Body of pancreas (tissue), 4 donors: ENCODE measurements at regions not wholly inside any gene's neighbourhood (a gene's known extent, or its start where the extent isn't known, plus 50 kb on each side); places are given as distances from the start of the nearest gene placed in this dataset.

Source experiments
- POLR2A ChIP-seq, 3 donors: fragments of 450-650 bp; IDR thresholded peaks; one replicate each; pipeline ENCODE4 v1.6.1; 2016; ENCODE audit warnings: antibody characterized with exemption in 3 of 3, mild to moderate bottlenecking in 2 of 3
- TF ChIP-seq, protein P1 (sequence below), 7 experiments: fragments of 450-650 bp in 4 of 7; fragments of 200-600 bp in 3 of 7; sonication (generic) in 3 of 7; IDR thresholded peaks; one replicate each; pipeline ENCODE4 v1.5.1; 2016 to 2019; ENCODE audit warnings: antibody characterized with exemption in 7 of 7

DNA sequence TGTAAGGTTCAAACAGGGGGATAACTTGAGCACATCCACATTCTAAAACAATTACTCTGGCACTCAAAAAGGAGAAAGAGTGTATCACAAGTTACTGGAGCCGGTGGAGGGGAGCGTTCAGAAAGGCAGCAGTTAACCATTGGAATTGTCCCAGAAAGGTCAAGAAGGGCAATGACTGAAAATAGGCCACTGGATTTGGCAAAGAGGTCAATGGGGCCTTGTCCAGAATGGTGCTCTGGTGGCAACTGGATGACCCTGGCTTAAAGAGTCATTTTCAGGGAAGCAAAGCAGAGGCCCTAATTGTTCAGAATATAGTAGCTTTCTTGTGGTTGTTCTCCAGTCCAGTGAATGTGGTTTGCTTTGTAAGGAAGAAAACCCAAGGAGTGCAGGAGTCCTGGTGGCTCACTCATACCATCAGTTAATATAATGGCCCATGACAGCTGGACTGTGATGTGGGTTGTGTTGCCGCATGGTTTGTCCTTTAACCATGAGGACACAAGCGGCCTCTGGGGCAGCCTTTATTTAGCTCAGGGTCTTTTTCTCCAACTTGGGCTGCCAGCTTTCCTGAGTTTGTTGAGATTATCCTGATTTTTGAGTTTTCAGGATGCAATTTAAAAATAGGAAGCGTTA, 142.8 kb upstream of the PELI2 start:
- TF ChIP-seq, protein P1, sequence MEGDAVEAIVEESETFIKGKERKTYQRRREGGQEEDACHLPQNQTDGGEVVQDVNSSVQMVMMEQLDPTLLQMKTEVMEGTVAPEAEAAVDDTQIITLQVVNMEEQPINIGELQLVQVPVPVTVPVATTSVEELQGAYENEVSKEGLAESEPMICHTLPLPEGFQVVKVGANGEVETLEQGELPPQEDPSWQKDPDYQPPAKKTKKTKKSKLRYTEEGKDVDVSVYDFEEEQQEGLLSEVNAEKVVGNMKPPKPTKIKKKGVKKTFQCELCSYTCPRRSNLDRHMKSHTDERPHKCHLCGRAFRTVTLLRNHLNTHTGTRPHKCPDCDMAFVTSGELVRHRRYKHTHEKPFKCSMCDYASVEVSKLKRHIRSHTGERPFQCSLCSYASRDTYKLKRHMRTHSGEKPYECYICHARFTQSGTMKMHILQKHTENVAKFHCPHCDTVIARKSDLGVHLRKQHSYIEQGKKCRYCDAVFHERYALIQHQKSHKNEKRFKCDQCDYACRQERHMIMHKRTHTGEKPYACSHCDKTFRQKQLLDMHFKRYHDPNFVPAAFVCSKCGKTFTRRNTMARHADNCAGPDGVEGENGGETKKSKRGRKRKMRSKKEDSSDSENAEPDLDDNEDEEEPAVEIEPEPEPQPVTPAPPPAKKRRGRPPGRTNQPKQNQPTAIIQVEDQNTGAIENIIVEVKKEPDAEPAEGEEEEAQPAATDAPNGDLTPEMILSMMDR (IDR thresholded peaks at IDR 0.05): no peak
- TF ChIP-seq POLR2A (IDR thresholded peaks at IDR 0.05): no peak
